HG02759 (cell line): ENCODE measurements at regions not wholly inside any gene's neighbourhood (a gene's known extent, or its start where the extent isn't known, plus 50 kb on each side); places are given as distances from the start of the nearest gene placed in this dataset.
"Not testable (repeated sequence)": the region's sequence is repeated elsewhere in the genome, so short reads cannot be mapped to it uniquely, and the experiment has no call there.

ENCODE experiments used
- ATAC-seq: cut with Tn5 transposase; IDR thresholded peaks from one replicate; pipeline ENCODE4 v1.9.1; 2021; ENCODE audit warnings: mild to moderate bottlenecking, moderate library complexity; ENCODE audit not compliant: unreplicated experiment

DNA sequence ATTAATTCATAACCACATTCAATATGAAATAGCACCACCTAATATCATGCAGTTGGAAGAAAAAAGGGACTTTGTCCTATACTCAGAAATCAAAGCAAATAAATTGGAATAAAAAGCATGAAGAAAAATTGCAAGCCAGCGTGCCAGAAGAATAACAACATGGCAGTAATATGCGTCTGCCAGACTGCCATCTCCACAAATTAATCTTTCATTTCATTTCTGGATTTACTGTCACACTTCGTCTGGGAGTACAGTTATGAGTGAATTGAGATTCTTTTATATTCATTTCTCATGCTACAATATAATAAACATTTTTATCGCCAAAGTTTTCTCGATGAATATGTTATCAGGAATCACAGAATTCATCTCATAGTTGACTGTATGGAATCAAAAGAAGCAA lies 1327.7 kb upstream of the SEL1L start:
- ATAC-seq = no peak

DNA sequence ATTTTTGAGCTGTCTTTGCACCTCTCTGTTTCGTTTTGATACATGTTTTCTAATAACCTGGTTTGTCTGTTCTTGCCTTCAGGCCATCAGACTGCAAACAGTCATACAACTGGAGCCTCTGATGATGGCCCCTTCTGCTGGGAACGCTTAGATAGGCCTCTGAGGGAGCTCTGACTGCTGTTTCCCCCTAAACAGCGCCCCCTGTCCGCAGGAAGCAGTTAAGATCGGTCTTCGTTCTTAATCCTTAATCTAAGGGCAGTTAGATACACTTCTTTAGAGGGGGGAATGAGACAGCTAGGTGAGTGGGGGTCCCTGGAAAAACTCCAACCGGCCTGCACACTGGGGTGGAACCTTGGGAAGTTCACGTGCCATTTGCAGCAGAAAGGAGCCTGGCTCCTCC lies 1338.8 kb upstream of the SEL1L start:
- ATAC-seq = no peak

DNA sequence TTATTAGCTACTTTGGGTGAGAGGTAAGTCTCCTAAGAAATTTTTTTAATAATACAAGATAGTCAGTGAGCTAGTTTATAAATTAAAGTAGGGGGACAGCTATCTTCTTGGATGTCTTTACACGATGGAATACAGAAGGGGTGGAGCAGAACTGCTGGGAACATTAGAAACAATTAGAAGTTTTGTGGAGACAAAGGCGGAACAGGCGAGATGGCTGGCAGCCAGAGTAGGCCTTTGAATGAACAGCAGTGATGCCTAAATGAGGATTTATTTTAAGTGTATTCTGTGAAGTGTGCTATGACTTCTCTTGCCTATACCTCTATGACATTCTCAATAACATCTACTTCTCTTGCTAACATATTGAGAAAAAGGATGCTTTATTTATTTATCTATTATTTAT lies 1345.3 kb upstream of the SEL1L start:
- ATAC-seq = no peak

DNA sequence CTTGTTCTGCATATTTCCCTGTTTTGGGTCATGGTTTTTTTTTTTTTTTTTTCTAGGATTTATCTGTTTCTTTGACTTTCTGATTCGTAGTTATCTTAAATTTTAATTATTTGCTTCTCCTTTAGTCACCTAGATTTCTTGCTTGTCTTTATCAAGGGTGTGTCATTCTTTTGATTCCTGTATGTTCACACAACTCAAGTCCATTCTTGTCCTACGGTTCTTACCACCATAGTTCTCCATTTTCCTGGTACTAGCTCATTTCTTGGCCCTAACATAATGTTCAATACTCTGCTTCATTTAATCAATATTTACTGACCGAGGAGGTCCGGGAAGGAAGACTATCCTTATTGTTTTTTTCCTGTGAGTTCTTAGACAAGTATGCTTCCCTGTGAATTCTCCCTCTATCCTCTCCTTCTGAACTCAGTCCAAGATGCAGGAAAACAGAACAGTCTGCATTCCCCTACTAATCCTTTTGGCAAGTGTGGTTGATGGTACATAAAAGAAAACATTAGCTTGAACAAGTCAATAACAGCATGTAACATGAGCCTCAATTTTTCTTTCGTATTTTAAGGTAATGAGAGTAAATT lies 1346.4 kb upstream of the SEL1L start:
- no peak for ATAC-seq

DNA sequence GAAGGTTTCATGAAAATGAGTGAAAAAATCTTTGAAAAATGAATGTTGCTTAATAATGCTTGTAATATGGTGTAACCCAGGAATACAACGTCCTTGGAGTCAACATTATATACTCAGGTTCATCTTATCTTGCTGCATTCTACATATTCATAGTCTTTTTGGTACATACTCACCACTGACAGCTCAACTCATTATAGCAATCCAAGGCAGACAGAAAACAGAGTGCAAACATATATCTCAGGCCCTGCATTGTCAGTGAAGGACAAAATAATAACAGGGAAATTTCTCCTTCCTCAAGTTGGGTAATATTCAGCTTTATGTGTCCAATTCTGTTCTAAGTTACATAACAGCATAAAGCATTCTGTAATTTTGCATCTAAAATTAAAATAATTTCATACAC lies 1353.0 kb upstream of the SEL1L start:
- ATAC-seq = no peak

DNA sequence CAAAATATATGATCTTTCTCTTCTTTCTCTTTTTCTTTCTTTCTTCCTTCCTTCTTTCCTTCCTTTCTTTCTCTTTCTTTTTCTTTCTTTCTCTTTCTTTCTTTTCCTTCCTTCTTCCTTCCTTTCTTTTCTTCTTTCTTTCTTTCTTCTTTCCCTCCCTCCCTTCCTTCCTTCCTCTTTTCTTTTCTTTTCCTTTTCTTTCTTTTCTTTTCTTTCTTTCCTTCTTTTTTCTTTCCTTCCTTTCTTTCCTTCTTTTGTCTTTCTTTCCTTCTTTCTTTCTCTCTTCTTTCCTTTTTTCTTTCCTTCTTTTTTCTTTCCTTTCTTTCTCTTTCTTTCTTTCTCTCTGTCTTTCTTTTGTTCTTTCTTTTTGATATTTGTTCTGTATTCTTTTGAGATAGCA lies 1356.0 kb upstream of the SEL1L start:
- ATAC-seq = no peak

DNA sequence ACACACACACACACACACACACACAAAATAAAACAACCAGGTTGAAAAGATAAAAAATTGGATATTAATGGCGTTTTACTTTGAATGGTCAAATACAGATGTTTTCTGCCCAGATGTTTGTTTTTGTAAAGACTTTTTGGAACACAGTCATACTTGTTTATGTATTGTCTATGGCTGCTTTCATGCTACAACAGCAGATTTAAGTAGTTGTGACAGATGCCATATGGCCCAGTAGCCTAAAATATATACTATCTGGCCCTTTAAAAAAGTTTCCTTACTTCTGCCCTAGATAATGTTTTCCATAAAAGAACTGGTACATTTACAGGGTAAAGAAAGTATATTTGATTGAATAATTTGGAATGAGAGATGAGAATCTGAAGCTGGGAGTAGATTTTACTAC lies 1362.8 kb upstream of the SEL1L start:
- no peak for ATAC-seq

DNA sequence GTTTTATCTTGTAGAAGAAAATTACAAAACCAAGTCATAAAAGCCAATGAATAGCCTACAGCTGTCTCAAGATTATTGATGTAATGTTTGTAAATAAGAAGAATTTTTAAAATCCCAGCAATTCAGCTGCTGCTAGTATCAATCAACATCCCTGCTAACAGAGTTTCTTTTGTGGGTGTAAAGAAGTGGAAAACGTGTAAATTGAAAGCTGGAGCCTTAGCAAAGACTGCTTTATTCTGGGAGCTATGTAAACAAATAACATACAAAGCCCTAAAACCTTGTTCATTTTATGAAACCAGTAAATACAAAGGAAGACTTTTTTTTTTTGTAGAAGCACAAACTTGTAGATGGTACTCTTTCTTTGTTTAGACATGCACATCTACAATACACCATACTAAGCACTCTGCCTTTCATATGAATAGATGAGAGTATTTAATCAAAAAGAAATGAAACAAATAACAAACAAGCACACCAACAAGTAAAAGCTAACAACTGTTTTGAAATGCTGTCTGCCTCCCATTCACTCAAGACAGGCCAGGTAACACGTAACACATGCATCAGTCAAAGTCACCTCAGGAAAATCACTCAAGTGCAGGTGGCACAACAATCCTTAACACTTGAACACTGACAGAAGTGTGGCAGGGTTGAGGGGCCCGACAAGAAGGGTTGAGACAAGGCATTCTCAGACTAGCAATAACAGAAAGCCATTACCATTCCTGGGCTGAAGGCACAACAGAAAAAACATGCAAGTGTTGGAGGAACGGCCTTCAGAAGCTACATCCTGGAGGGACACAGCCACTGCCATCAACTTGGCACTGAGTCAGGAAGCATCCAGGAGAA lies 1364.0 kb upstream of the SEL1L start:
- no peak for ATAC-seq

DNA sequence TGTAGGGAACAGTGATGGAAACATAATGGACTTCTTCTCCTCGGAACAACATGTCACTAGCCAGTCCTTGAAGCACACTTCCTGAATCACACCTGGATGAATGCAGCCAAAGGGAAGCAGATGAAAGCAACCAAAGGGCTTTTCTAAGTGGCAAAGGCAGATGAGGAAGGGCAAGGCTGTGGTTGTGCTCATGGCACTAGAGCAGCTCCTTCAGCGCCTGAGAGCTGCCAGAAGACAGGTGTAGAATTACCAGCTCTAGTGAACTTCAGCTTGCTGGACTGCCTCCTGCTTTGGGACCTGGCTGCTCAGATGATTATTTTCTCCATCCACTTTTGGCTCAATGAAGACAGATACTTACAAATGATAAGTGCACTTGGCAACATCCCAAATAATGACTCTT lies 1372.1 kb upstream of the SEL1L start:
- ATAC-seq = no peak

DNA sequence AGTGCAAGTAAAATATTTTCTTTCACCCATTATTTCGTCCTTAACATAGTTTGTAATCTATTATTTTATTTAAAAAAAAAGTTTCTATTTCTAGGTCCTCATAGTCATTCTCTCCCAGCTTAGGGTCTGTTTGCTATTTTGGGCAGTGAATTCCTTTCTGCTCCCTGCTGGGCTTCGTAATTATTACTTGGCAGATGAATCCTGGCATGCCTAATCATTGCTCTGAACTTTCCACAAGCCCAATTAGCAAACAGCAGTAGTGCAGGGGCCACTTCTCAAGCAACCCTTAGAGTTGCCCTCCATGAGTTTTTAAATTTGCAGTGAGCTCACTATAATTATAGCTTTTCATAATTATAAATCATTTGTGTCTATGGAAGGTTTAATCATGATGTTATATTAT lies 1378.3 kb upstream of the SEL1L start:
- ATAC-seq = no peak

DNA sequence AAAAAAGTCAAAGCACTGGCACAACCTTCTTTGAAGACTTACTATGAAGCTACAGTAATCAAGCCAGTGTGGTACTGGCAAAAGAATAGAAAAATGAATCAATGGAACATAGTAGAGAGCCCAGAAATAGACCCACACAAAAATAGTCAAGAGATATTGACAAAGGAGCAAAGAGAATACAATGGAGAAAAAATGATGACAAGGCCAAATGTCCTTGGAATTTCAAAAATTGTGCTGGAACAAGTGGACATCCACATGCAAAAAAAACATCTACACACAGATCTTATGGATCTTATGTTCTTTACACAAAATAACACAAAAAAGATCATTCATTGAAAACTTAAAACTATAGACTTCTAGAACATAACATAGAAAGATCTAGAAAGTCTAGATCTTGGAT lies 1379.7 kb upstream of the SEL1L start:
- no peak for ATAC-seq

DNA sequence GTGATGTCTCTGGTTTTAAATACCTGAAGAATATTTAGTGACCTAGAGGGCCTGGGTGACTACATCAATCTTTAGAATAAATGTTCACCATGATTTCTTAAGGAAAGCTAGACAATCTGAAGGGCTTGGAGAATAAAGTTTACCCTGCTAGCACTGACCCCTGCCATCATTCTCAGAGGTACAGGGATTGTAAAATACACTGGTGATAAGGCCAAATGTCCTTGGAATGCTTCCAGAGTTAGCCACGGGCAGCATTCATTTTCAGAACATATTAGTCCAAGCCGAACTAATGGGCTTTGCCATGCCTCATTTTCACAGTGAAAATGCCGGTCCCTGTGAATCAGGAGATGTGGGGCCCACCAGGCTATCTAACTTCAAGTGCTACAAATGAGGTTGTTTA lies 1381.7 kb upstream of the SEL1L start:
- ATAC-seq = no peak

DNA sequence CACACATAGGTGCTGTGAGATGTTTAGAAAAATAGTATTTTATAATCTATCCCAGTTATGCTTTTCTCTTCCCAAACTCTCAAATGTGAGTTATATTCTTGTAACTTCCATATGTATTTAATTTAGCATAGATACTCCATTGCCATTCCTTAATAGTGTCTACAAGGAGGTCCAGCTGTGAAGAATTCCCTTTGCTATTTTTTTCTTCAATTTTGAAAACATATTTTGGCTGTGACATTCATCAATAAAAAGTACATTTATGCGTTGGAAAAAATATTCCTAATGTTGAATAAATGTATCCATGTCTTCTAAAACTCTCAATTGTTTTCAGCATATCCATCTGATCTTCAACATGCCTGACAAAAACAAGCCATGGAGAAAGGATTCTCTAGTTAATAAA lies 1402.0 kb upstream of the SEL1L start:
- ATAC-seq = no peak

DNA sequence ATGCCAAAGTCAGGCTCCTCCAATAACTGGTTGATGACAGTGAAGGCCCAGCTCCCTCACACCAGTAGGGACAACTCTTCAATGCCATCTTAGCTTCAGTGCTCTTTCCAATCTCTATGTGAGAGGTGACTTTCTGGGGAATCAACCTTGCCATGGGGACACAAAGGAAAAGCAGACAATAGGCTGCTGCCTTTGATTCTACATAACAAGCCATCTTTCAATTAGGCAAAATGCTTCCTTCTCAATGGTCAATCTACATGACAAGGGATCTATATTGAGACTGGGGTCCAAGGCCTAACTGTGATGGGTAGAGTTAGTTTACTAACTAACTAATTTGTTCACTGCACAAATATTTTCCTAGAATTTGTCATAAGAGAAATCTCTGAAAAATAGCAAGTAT lies 1417.5 kb upstream of the SEL1L start:
- no peak for ATAC-seq

DNA sequence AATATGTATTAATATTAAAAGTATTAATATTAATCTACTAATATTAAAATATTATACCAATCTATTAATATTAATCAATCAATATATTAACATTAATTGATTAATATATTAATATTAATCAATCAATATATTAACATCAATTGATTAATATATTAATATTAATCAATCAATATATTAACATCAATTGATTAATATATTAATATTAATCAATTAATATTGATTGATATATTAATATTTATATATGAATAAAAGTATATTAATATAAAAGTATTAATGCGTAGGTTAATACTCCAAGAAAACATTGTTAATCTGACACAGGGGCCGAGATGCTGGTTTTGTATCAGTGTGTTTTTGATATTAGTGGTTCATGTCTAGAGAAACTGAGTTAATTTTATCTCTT lies 1430.1 kb upstream of the SEL1L start:
- ATAC-seq = no peak

DNA sequence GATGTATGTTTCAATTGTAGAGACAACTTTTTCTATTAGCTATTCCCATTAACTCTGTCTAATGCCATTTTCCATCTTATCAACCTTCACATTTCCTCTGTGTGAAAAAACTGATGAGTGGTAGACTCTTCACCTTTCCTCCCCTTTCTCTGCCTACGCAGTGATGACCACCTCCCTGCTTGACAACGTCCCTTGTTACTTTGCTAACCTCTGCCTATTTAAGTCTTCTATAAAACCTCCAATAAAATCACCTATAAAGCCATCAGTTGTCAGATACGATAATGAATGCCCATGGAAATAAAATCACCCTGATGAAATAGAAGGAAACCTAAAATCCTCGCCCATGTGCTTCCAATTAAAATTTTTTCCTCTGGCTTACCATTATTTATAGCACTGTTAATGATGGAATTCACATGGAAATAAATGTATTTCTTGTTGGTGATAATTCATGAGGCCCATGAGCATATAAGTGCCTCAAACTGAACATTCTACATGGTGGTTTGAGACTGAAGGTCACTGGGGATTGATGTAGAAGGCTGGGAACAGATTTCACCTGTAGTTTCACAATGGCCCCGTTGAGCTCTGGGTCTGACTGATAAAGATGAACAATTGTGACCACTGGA lies 1454.0 kb upstream of the SEL1L start:
- no peak for ATAC-seq

DNA sequence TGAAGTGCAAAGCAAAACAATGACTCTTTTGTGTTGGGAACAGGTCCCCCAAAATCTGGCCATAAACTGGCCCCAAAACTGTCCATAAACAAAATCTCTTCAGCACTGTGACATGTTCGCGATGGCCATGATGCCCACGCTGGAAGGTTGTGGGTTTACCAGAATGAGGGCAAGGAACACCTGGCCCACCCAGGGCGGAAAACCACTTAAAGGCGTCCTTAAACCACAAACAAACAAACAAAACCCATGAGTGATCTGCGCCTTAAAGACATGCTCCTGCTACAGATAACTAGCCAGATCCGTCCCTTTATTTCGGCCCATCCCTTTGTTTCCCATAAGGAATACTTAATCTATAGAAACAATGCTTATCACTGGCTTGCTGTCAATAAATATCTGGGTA lies 1460.9 kb upstream of the SEL1L start:
- not testable (repeated sequence) for ATAC-seq

DNA sequence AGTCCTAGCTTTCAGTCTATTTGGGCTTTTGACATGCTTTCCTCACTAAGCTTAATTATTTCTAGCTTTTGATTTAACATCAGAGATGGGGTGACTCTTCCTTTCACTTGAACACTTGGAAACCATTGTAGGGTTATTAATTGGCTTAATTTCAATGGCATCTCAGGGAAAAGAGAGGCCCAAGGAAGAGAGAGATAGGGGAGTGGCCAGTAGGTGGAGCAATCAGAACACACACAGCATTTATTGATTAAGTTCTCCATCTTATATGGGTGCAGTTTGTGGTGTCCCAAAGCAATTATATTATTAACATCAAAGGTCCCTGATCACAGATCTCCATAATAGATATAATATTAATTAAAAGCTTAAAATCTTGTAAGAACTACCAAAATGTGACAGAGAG lies 1466.1 kb upstream of the SEL1L start:
- no peak for ATAC-seq

DNA sequence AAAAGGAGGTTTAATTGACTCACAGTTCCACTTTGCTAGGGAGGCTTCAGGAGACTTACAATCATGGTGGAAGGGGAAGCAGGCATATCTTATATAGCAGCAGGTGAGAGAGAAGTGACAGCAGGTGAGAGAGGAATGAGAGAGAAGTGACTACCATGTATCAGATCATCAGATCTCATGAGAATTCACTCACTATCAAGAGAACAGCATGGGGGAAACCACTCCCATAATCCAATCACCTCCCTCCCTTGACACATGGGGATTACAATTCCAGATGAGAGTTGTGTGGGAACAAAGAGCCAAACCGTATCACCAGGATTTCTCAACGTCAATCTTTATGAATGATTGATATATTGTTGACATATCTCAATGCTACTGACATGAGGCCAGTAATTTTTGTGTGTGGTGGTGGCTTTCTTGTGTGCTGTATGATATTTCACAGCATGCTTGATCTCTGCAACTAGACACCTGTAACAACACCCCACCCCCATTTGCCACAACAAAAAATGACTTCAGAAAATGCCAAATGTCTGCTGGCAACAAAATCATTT lies 1470.9 kb upstream of the SEL1L start:
- no peak for ATAC-seq

DNA sequence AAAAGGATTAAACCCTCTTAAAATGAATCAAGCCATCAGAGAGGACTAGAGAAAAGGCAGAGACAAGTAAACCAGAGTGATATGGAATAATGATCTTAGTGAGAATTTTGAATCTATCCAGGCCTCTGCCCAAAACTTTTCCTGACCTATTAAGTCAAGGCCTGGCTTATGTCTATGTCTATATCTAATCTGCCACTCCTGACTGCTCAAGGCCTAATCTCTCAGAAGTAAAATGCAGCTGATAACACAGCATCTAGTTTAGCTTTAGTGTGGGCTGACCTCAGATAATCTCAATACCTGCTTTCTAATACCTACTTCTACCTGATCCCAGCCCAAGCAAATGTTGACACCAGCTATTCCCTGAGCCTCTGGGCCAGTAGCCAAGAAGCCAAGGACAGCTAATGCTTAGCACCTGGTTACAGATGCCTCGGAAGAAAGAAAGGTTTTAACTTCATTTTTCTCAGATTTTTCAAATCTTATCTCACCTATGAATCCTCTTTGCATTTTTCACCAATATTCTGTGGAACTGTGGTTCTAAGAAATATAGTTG lies 1472.5 kb upstream of the SEL1L start:
- no peak for ATAC-seq

DNA sequence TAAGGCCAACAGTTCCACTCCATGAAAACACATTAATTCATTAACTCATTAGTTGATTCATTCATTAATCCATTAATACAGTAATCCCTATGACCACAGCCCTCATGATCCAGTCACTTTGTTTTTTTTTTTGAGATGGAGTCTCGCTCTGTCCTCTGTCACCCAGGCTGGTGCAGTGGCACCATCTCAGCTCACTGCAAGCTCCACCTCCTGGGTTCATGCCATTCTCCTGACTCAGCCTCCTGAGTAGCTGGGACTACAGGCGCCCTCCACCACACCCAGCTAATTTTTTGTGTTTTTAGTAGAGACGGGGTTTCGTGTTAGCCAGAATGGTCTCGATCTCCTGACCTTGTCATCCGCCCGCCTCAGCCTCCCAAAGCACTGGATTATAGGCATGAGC lies 1473.4 kb upstream of the SEL1L start:
- not testable (repeated sequence) for ATAC-seq
